ENCODE measurements at regions not wholly inside any gene's neighbourhood (a gene's known extent, or its start where the extent isn't known, plus 50 kb on each side); places are given as distances from the start of the nearest gene placed in this dataset.

GRCh38 chr4:114273238-114273637 is 293.8 kb upstream of the ARSJ start:
- no peaks in the 10 kb centered on the region for H3K27me3 Mint-ChIP-seq
- ChIA-PET CTCF (no interaction called here), POLR2A (no interaction called here)
- no peaks in the 10 kb centered on the region for H3K36me3 Mint-ChIP-seq (ENCODE audit: low read depth)
- no peak for DNase-seq
- H3K4me1 Mint-ChIP-seq (ENCODE audit: low read depth) = peaks cover 5% of the 10 kb centered on the region
- TF ChIP-seq, protein P1, sequence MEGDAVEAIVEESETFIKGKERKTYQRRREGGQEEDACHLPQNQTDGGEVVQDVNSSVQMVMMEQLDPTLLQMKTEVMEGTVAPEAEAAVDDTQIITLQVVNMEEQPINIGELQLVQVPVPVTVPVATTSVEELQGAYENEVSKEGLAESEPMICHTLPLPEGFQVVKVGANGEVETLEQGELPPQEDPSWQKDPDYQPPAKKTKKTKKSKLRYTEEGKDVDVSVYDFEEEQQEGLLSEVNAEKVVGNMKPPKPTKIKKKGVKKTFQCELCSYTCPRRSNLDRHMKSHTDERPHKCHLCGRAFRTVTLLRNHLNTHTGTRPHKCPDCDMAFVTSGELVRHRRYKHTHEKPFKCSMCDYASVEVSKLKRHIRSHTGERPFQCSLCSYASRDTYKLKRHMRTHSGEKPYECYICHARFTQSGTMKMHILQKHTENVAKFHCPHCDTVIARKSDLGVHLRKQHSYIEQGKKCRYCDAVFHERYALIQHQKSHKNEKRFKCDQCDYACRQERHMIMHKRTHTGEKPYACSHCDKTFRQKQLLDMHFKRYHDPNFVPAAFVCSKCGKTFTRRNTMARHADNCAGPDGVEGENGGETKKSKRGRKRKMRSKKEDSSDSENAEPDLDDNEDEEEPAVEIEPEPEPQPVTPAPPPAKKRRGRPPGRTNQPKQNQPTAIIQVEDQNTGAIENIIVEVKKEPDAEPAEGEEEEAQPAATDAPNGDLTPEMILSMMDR (IDR thresholded peaks at IDR 0.05) = no peak
- Histone ChIP-seq H3K4me1 (ENCODE audit: insufficient read depth, low read length) (no peaks in the 10 kb centered on the region), H3K36me3 (ENCODE audit: insufficient read depth, low read length) (no peaks in the 10 kb centered on the region), H3K4me3 (ENCODE audit: low read length) (no peak overlapping the region), H3K27ac (ENCODE audit: low read depth in 1 of 2, low read length in 2 of 2) (no peak overlapping the region), H3K9me3 (ENCODE audit: control insufficient read depth in 1 of 2, insufficient read depth in 1 of 2, low read length in 2 of 2) (no peaks in the 10 kb centered on the region), H3K27me3 (ENCODE audit: control insufficient read depth in 1 of 2, insufficient read depth in 2 of 2, low read length in 2 of 2) (no peaks in the 10 kb centered on the region)
- H3K27ac Mint-ChIP-seq = no peak overlapping the region
- intact Hi-C loops (cut with DNase I, micrococcal nuclease) = no loop called here
- H3K4me3 Mint-ChIP-seq = no peak overlapping the region
- no peaks in the 10 kb centered on the region for H3K9me3 Mint-ChIP-seq
- ATAC-seq (ENCODE audit: poor library complexity) = no peak

DNA sequence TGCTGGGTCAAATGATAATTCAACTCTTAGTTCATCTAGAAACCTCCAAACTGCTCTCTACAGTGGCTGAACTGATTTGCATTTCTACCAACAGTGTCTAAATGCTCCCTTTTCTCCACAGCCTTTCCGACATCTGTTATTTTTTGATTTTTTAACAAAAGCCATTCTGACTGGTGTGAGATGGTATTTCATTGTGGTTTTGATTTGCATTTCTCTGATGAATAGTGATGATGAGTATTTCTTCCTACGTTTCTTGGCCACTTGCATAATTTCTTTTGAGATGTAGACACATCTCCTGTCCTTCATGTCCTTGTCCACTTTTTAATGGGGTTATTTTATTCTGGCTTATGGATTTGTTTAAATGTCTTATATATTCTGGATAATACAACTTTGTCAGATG is 298.2 kb upstream of the ARSJ start:
- CTCF ChIA-PET = no interaction called here

DNA sequence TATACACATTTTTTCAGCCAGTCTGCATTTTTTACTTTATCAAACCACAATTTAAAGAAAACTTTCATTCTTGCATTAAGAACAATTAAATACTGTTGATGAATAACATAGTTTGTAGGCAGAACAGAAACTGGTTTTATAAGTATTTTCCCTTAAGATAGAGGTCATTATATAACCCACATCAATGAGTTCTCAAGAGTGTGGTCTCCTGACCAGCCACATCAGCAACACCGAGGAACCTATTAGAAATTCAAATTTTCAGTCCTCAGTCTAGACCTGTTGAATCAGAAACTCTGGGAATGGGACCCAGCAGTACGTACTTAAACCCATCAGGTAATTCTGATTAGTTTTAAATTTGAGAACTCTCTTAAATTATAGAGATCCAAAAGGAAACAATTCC is 299.6 kb upstream of the ARSJ start:
- Mint-ChIP-seq H3K4me3 (no peak overlapping the region), H3K27me3 (no peaks in the 10 kb centered on the region), H3K27ac (no peak overlapping the region), H3K4me1 (ENCODE audit: low read depth) (no peaks in the 10 kb centered on the region), H3K36me3 (ENCODE audit: low read depth) (no peaks in the 10 kb centered on the region), H3K9me3 (no peaks in the 10 kb centered on the region)
- no peak for ATAC-seq (ENCODE audit: poor library complexity)
- H3K4me1 ChIP-seq (ENCODE audit: insufficient read depth, low read length) = no peaks in the 10 kb centered on the region
- no peak for DNase-seq
- H3K9me3 ChIP-seq (ENCODE audit: control insufficient read depth in 1 of 2, insufficient read depth in 1 of 2, low read length in 2 of 2) = no peaks in the 10 kb centered on the region
- H3K36me3 ChIP-seq (ENCODE audit: insufficient read depth, low read length) = no peaks in the 10 kb centered on the region
- TF ChIP-seq, protein P1 (IDR thresholded peaks at IDR 0.05) = no peak
- peaks cover 0 to 7% of the 10 kb centered on the region in 2 experiments for H3K27me3 ChIP-seq (ENCODE audit: control insufficient read depth in 1 of 2, insufficient read depth in 2 of 2, low read length in 2 of 2)
- POLR2A ChIA-PET = no interaction called here
- intact Hi-C loops (cut with DNase I, micrococcal nuclease) = no loop called here
- H3K4me3 ChIP-seq (ENCODE audit: low read length) = no peak overlapping the region
- CTCF ChIA-PET = no interaction called here
- H3K27ac ChIP-seq (ENCODE audit: low read depth in 1 of 2, low read length in 2 of 2) = no peak overlapping the region

More for the DNA sequence above, 298.2 kb upstream of the ARSJ start:
- no peaks in the 10 kb centered on the region for H3K4me1 Mint-ChIP-seq (ENCODE audit: low read depth)
- Histone ChIP-seq H3K27me3 (ENCODE audit: control insufficient read depth in 1 of 2, insufficient read depth in 2 of 2, low read length in 2 of 2) (peaks cover 0 to 7% of the 10 kb centered on the region in 2 experiments), H3K9me3 (ENCODE audit: control insufficient read depth in 1 of 2, insufficient read depth in 1 of 2, low read length in 2 of 2) (no peaks in the 10 kb centered on the region), H3K27ac (ENCODE audit: low read depth in 1 of 2, low read length in 2 of 2) (no peak overlapping the region), H3K4me1 (ENCODE audit: insufficient read depth, low read length) (no peaks in the 10 kb centered on the region), H3K36me3 (ENCODE audit: insufficient read depth, low read length) (no peaks in the 10 kb centered on the region), H3K4me3 (ENCODE audit: low read length) (no peak overlapping the region)
- intact Hi-C loops (cut with DNase I, micrococcal nuclease) = no loop called here
- ATAC-seq (ENCODE audit: poor library complexity) (no peak), DNase-seq (no peak)
- no peaks in the 10 kb centered on the region for H3K27me3 Mint-ChIP-seq
- H3K9me3 Mint-ChIP-seq = no peaks in the 10 kb centered on the region
- TF ChIP-seq, protein P1 (IDR thresholded peaks at IDR 0.05) = no peak
- no peak overlapping the region for H3K27ac Mint-ChIP-seq
- no peak overlapping the region for H3K4me3 Mint-ChIP-seq
- no peaks in the 10 kb centered on the region for H3K36me3 Mint-ChIP-seq (ENCODE audit: low read depth)
- POLR2A ChIA-PET = no interaction called here
